ENCODE measurements at regions not wholly inside any gene's neighbourhood (a gene's known extent, or its start where the extent isn't known, plus 50 kb on each side); places are given as distances from the start of the nearest gene placed in this dataset.

DNA sequence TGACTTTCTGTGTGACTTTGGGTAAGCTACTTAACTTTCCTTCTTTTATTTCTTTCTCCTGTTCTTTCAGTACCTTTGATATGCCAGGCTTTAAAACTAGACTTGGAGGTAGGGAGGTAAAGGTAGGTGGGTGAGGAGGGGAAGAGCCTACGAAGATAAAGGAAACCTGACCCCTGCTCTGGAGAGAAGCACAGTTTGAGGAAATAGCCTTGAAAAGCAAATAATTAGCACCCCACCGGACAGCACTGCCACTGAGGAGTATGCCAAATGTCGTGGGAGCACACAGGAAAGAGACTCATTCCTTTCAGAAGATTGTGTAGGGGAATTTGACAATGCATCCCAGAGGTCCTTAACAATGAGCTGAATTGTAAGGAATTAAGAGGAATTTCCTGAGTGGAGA lies 65.2 kb upstream of the SPAG17 start:
- DNase-seq (ENCODE audit: low spot score) (no peak), FAIRE-seq (no peak)

DNA sequence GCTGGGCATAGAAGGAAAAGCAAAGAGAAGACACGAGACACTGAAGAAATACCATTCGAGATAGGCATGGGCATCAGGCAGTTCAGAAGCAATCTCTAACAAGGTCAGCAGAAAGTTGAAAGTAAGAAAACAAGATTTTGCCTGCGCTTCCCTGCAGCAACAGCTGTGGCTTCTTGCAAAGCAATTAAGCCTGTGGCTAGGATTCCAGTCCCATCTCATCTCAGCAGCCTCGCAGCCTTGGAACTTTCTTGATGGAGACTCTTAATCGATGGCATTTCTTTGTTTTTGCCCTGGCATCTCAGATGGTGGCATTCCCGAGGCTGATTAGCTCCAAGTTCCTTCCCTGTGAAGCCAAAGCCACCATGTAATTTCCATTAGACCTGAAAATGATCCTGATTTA lies 64.6 kb upstream of the SPAG17 start:
- no peak for DNase-seq (ENCODE audit: low spot score)
- no peak for FAIRE-seq

DNA sequence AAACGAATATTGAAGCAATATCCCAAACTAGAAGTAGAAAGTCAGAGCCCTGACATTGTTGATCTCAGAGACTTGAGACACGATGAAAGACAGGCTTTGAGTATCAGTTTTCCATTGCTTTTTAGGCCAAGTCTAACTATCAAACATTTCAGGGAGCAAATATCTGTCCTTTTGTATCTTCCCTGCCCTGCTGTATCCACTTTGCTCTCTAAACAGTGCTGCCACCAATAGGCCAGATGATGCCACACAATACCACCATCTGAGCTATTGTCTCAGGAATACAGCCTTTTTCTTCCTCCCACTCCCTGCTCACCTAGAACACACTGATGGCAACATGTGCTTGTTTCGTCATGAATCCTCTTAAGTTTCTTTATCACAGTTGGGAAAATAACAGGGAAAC lies 62.6 kb upstream of the SPAG17 start:
- no peak for FAIRE-seq
- DNase-seq (ENCODE audit: low spot score), result no peak

GRCh38 chr1:118246646-118247045 lies 61.6 kb upstream of the SPAG17 start:
- FAIRE-seq, result no peak

DNA sequence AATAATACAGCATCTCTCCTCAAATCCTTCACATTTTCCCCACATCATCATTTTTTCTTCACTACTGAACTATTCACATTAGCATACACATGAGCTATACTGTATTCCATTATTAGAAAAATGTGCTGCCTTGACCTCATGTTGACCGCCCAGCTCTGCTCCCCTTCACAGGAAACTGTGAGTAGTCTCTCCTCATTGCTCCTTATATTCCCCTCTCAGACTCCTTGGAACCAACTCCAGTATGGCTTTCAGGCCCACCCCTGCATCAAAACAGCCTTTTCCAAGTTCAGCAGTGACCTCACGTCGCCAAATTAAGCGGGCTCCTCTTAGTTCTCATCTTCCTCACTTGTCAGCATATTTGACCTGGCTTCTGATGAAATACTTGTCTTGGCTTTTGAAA lies 59.2 kb upstream of the SPAG17 start:
- FAIRE-seq (no peak), DNase-seq (ENCODE audit: low spot score) (no peak)

More at GRCh38 chr1:118246646-118247045, 61.6 kb upstream of the SPAG17 start:
- DNase-seq (ENCODE audit: low spot score), result no peak

DNA sequence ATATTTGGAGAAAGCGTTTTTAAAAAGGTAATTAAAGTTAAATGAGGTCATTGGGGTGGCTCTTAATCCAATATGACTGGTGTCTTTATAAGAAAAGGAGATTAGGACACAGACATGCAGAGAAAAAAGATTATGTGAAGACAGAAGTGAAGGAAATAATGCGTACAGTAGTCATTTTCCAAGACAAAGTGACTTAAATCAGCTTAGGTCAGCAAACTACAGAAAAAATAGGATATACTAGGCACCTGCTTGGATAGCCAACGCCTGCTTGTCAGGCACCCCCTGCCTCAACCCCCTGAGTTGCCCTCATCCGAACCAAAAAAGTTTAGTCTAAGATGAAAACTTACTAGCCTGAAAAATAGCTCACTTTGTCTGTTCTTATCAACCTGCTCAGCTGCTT lies 58.2 kb upstream of the SPAG17 start:
- FAIRE-seq (no peak), DNase-seq (ENCODE audit: low spot score) (no peak)

Data from RCC 7860 (cell line).